ENCODE measurements at regions not wholly inside any gene's neighbourhood (a gene's known extent, or its start where the extent isn't known, plus 50 kb on each side); places are given as distances from the start of the nearest gene placed in this dataset.

DNA sequence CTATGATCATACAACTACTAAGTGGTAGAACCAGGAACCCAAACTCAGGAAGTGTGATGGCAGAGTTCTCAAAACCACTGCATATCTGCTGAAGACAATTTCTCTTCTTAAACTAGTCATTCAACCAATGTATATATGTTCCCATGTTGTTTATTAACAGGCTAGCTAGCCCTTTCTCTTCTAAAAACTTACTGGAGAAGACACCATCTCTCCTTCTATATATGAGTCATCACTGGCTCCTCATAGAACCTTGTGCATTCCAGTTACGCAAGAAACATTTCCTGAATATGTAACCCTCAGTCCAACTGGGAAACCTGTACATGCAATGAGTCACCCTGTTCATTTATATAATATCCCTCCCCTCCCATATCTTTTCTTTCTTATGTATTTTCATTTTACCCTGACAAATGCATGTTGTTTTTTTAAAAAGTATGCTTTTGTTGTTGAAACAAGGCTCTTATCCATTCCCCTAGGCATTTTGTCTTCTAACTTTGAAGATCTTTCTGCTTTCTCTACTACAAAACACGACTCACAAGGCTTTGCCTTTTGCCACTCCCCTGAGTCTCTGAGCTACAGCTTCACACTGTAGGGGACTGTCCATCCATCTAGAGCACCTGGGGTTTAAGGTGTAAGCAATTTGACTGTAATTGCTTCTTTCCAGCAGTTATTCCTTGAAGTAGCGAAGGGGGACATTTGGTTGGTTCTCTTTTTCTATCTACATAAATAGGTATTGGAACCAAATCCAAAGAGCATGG is 119.5 kb downstream of the ANXA1 start:
- Histone ChIP-seq H3K27ac (peak overlapping the region; percentile 43; the same call in 1 of the 2 replicates), H3K4me3 (no peak overlapping the region), H3K9me3 (ENCODE audit: insufficient read depth, low read depth) (0 out of 2 replicates have a peak, but pooled peaks cover 3% of the 10 kb centered on the region), H3K27me3 (ENCODE audit: insufficient read depth, low read depth) (no peaks in the 10 kb centered on the region), H3F3A (ENCODE audit: insufficient read depth, low read depth) (no peaks in the 10 kb centered on the region), H3K79me2 (ENCODE audit: low read depth) (no peaks in the 10 kb centered on the region), H3K4me1 (replicated peaks; ENCODE audit: insufficient read depth) (peaks cover 7% of the 10 kb centered on the region), H3K4me2 (peak overlapping the region; percentile 40; the same call in 1 of the 2 replicates), H2AFZ (no peak overlapping the region), H4K20me1 (ENCODE audit: insufficient read depth) (no peaks in the 10 kb centered on the region), H3K9me2 (ENCODE audit: insufficient read depth) (no peaks in the 10 kb centered on the region), H3K36me3 (ENCODE audit: low read depth) (no peaks in the 10 kb centered on the region)
- CTCF ChIA-PET, result no interaction called here
- peak; percentile 25 to 85 for DNase-seq
- POLR2A ChIA-PET (ENCODE audit: unreplicated experiment), result no interaction called here
- no TSS peak for BruUV-seq (replicated peaks)
- TF ChIP-seq, protein P1, sequence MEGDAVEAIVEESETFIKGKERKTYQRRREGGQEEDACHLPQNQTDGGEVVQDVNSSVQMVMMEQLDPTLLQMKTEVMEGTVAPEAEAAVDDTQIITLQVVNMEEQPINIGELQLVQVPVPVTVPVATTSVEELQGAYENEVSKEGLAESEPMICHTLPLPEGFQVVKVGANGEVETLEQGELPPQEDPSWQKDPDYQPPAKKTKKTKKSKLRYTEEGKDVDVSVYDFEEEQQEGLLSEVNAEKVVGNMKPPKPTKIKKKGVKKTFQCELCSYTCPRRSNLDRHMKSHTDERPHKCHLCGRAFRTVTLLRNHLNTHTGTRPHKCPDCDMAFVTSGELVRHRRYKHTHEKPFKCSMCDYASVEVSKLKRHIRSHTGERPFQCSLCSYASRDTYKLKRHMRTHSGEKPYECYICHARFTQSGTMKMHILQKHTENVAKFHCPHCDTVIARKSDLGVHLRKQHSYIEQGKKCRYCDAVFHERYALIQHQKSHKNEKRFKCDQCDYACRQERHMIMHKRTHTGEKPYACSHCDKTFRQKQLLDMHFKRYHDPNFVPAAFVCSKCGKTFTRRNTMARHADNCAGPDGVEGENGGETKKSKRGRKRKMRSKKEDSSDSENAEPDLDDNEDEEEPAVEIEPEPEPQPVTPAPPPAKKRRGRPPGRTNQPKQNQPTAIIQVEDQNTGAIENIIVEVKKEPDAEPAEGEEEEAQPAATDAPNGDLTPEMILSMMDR (conservative IDR thresholded peaks at IDR 0.05), result no peak
- no peak for TF ChIP-seq EZH2 (IDR thresholded peaks at IDR 0.05; ENCODE audit: low read depth)
- intact Hi-C loops (cut with micrococcal nuclease; ENCODE audit: unreplicated experiment), result no loop called here

DNA sequence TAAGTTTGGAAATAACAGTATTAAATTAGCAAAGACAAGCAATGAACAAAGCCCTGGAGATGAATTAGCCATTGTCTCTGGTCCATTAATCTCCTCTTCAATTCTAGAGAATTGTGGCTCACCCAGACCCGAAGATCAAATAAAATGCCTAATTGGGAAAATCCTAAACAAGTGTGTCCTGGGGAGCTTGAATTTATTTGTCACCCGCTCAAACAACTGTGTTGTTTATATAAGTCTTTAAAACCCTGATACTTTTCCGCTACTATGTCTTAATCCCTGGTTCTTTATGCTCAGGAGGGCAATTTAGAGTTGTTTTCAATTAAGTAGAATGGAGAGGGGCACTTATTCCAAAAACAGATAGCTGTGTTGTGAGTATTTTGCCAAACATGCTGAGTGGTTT is 128.4 kb downstream of the ANXA1 start:
- no peaks in the 10 kb centered on the region for H3K79me2 ChIP-seq (ENCODE audit: low read depth)
- H3K4me3 ChIP-seq, result no peak overlapping the region
- no peak overlapping the region for H2AFZ ChIP-seq
- no peaks in the 10 kb centered on the region for H3K36me3 ChIP-seq (ENCODE audit: low read depth)
- no peaks in the 10 kb centered on the region for H3K9me2 ChIP-seq (ENCODE audit: insufficient read depth)
- POLR2A ChIA-PET (ENCODE audit: unreplicated experiment), result no interaction called here
- BruUV-seq (replicated peaks), result no TSS peak
- H3K27ac ChIP-seq, result no peak overlapping the region
- H3K4me2 ChIP-seq, result no peak overlapping the region
- H3F3A ChIP-seq (ENCODE audit: insufficient read depth, low read depth), result no peaks in the 10 kb centered on the region
- TF ChIP-seq, protein P1 (conservative IDR thresholded peaks at IDR 0.05), result no peak
- no peak for TF ChIP-seq EZH2 (IDR thresholded peaks at IDR 0.05; ENCODE audit: low read depth)
- H3K9me3 ChIP-seq (ENCODE audit: insufficient read depth, low read depth), result no peaks in the 10 kb centered on the region
- H3K27me3 ChIP-seq (ENCODE audit: insufficient read depth, low read depth), result no peaks in the 10 kb centered on the region
- H4K20me1 ChIP-seq (ENCODE audit: insufficient read depth), result no peaks in the 10 kb centered on the region
- CTCF ChIA-PET, result no interaction called here
- intact Hi-C loops (cut with micrococcal nuclease; ENCODE audit: unreplicated experiment), result no loop called here
- no peaks in the 10 kb centered on the region for H3K4me1 ChIP-seq (replicated peaks; ENCODE audit: insufficient read depth)
- DNase-seq, result no peak

DNA sequence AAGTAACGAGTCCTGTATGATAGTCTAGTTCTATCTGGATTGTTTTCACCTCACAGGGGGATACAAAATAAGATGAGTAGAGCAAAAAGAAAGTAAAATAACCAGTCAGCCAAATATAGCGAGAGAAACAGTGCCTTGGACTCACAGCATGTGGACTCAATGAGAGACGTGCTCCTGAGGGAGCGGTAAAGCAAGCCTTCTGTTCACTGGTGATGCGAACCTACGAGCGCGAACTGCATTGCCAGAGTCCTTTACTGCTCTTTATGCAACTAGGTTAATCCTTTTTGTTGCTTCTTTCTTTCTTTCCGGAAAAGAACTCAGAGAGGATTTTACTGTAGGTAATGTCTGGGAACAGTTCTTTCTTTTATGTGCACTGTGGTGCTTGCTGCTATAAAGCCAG is 132.7 kb downstream of the ANXA1 start:
- no peaks in the 10 kb centered on the region for H3K27me3 ChIP-seq (ENCODE audit: insufficient read depth, low read depth)
- no peak overlapping the region for H3K4me2 ChIP-seq
- no TSS peak for BruUV-seq (replicated peaks)
- no peak overlapping the region for H3K4me3 ChIP-seq
- no peaks in the 10 kb centered on the region for H3K79me2 ChIP-seq (ENCODE audit: low read depth)
- POLR2A ChIA-PET (ENCODE audit: unreplicated experiment), result no interaction called here
- CTCF ChIA-PET, result no interaction called here
- DNase-seq, result no peak
- H2AFZ ChIP-seq, result no peak overlapping the region
- no peaks in the 10 kb centered on the region for H3K36me3 ChIP-seq (ENCODE audit: low read depth)
- H3K9me3 ChIP-seq (ENCODE audit: insufficient read depth, low read depth), result no peaks in the 10 kb centered on the region
- TF ChIP-seq, protein P1 (conservative IDR thresholded peaks at IDR 0.05), result no peak
- no peak for TF ChIP-seq EZH2 (IDR thresholded peaks at IDR 0.05; ENCODE audit: low read depth)
- H3K9me2 ChIP-seq (ENCODE audit: insufficient read depth), result no peaks in the 10 kb centered on the region
- intact Hi-C loops (cut with micrococcal nuclease; ENCODE audit: unreplicated experiment), result no loop called here
- H3K27ac ChIP-seq, result no peak overlapping the region
- H4K20me1 ChIP-seq (ENCODE audit: insufficient read depth), result no peaks in the 10 kb centered on the region
- H3K4me1 ChIP-seq (replicated peaks; ENCODE audit: insufficient read depth), result no peaks in the 10 kb centered on the region
- no peaks in the 10 kb centered on the region for H3F3A ChIP-seq (ENCODE audit: insufficient read depth, low read depth)

Data from PC-9 (cell line).